Neural progenitor cell (in vitro differentiated cells): ENCODE measurements at regions not wholly inside any gene's neighbourhood (a gene's known extent, or its start where the extent isn't known, plus 50 kb on each side); places are given as distances from the start of the nearest gene placed in this dataset.
A peak's percentile ranks its signal among the peaks of the same experiment; 100 is the strongest.

Experiments used
- EZH2 ChIP-seq: fragments of 200-600 bp; sonication (generic); IDR thresholded peaks from 2 replicates; pipeline ENCODE4 v1.6.1; 2017; ENCODE audit warnings: antibody characterized with exemption, mild to moderate bottlenecking, moderate library complexity
- EZH2phosphoT487 ChIP-seq: fragments of 200-600 bp; sonication (generic); IDR thresholded peaks from 2 replicates; pipeline ENCODE4 v1.6.1; 2017; ENCODE audit warnings: antibody characterized with exemption
- TF ChIP-seq, protein P1 (sequence below): fragments of 200-600 bp; sonication (generic); IDR thresholded peaks from 2 replicates; pipeline ENCODE4 v1.5.1; 2017; ENCODE audit warnings: antibody characterized with exemption, mild to moderate bottlenecking

DNA sequence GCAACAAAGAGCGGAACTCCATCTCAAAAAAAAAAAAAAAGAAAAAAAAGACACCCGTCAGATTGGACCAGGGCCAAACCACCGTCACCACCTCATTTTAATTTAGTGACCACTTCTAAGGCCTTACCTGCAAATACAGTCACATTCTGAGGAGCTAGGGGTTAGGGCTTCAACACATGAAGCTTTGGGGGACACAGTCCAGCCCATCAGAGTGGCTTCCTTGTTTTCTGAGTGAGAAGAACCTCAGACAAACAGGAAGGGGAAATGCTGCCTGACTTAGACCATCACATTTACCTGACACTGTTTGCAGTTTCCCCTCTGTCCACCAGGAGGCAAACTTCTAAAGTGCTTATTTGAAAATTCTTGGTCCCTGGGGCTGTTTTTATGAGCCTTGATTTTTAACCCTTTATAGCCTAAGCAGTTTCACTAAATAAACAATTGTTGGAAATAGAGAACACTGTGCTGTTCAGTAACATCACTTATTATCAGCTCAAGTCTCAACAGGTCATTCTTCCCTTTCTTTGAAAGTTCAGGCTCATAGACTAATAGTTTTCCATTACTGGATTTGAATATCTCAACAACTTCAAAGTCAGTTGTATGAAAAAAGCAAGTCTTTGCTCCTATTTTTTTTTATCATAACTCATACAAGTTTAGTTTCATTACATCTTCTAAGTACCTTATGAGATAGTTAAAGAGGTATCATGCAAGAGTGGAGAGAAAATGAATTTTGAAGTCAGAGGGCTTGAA lies 74.9 kb upstream of the WASF3 start:
- TF ChIP-seq, protein P1, sequence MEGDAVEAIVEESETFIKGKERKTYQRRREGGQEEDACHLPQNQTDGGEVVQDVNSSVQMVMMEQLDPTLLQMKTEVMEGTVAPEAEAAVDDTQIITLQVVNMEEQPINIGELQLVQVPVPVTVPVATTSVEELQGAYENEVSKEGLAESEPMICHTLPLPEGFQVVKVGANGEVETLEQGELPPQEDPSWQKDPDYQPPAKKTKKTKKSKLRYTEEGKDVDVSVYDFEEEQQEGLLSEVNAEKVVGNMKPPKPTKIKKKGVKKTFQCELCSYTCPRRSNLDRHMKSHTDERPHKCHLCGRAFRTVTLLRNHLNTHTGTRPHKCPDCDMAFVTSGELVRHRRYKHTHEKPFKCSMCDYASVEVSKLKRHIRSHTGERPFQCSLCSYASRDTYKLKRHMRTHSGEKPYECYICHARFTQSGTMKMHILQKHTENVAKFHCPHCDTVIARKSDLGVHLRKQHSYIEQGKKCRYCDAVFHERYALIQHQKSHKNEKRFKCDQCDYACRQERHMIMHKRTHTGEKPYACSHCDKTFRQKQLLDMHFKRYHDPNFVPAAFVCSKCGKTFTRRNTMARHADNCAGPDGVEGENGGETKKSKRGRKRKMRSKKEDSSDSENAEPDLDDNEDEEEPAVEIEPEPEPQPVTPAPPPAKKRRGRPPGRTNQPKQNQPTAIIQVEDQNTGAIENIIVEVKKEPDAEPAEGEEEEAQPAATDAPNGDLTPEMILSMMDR, result peak; percentile 87
- TF ChIP-seq EZH2, result no peak
- TF ChIP-seq EZH2phosphoT487, result no peak
